NT2/D1 (cell line): ENCODE measurements at regions not wholly inside any gene's neighbourhood (a gene's known extent, or its start where the extent isn't known, plus 50 kb on each side); places are given as distances from the start of the nearest gene placed in this dataset.
"Not testable (repeated sequence)": the region's sequence is repeated elsewhere in the genome, so short reads cannot be mapped to it uniquely, and the experiment has no call there.

Experiments
- DNase-seq: peaks from one replicate; pipeline ENCODE4 v3.0.0-alpha.2; 2011; ENCODE audit warnings: low read depth, low spot score
- H3K27me3 ChIP-seq: 2 replicates; pipeline ENCODE4 v1.6.0; 2011; ENCODE audit warnings: mild to moderate bottlenecking; ENCODE audit not compliant: insufficient read length, insufficient read depth
- H3K36me3 ChIP-seq: 2 replicates; pipeline ENCODE4 v1.6.1; 2011; ENCODE audit warnings: mild to moderate bottlenecking, low read length, mixed read lengths; ENCODE audit not compliant: insufficient read depth, insufficient read length
- H3K4me1 ChIP-seq: 2 replicates; pipeline ENCODE4 v1.5.1; 2011; ENCODE audit not compliant: insufficient read depth, insufficient read length
- H3K4me3 ChIP-seq: 2 replicates; pipeline ENCODE4 v1.5.1; 2011; ENCODE audit warnings: low read depth; ENCODE audit not compliant: insufficient read length
- H3K9ac ChIP-seq: 2 replicates; pipeline ENCODE4 v1.6.0; 2011; ENCODE audit warnings: low read depth; ENCODE audit not compliant: insufficient read length
- H3K9me3 ChIP-seq: 2 replicates; pipeline ENCODE4 v1.5.1; 2011; ENCODE audit warnings: mild to moderate bottlenecking, low read length; ENCODE audit not compliant: insufficient read depth
- SUZ12 ChIP-seq: IDR thresholded peaks from 2 replicates; pipeline ENCODE4 v1.6.1; 2011; ENCODE audit not compliant: insufficient read length, insufficient read depth; ENCODE audit errors: extremely low read depth
- YY1 ChIP-seq: IDR thresholded peaks from 2 replicates; pipeline ENCODE4 v1.6.1; 2011; ENCODE audit not compliant: insufficient read length, insufficient read depth
- ZNF274 ChIP-seq: IDR thresholded peaks from 2 replicates; pipeline ENCODE4 v1.6.1; 2011; ENCODE audit warnings: mild to moderate bottlenecking, low read depth, low read length

DNA sequence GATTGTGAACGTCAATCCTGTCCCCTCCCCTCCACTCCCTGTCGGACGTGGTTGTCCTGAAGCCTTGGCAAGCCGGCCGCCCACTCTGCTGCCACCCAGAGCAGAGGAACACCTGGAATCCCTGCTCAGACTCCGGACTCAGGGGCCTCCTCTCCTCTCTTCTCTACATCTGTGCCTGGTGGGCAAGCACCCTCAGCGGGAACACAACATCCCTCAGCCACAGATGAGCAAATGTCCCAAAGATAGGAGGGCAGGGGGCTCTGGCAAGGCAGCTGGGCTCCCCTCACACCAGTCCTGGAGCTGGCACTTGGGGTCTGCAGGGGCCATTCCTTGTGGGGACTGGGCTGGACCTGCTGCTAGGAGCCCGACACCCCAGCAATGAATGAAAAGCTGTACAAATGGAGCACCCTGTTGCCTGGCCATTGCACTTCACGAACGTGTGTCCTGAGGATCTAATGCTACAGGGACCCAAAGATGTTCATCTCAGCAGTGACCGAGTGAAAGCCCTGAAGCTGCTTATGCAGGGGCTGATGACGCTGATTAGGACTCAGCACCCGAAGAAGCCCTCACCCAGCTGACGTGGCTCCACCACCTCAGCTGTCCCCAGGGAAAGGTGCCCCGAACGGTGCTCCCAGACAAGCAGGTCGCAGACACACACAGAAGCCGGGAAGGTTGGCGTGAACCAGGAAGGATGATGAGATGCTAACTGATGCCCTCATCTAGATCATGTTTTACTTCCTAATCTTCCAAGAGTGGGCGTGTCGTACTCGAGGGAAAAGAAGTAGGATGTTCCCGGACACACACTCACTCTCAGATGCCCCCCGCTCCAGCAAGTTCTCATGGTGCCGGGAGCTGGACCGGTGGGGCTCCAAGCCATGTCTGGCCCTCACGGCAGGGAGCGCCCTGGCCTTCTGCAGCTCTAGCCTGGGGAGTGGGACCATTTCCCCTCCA is 177.0 kb upstream of the PPP1R26 start:
- TF ChIP-seq ZNF274: no peak
- no peak for TF ChIP-seq YY1
- TF ChIP-seq SUZ12: no peak
- H3K27me3 ChIP-seq: peaks cover 4% of the 10 kb centered on the region

DNA sequence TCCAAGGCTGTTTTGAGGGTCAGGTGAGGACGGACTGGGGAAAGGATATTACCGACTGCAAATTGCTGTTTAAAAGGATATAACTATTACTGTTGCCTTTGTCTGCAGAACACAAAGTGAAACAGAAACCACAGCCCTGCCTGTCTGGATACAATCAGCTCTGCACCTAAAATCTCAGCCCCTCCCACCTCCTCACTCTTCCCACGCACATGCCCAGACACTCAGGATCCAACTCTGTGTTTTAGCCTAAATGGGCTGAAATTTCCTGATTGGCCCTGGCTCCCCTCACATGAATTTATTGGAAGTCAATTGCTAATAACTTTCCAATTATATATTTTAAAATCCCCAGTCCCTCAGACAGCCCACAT is 176.3 kb upstream of the PPP1R26 start:
- no peak overlapping the region for H3K4me3 ChIP-seq
- no peaks in the 10 kb centered on the region for H3K36me3 ChIP-seq
- H3K27me3 ChIP-seq: peaks cover 4% of the 10 kb centered on the region
- no peak overlapping the region for H3K9ac ChIP-seq
- TF ChIP-seq ZNF274 (no peak), YY1 (no peak), SUZ12 (no peak)
- no peaks in the 10 kb centered on the region for H3K9me3 ChIP-seq
- DNase-seq: no peak
- peaks cover 12% of the 10 kb centered on the region for H3K4me1 ChIP-seq

More for the DNA sequence above, 177.0 kb upstream of the PPP1R26 start:
- Histone ChIP-seq H3K9me3 (no peaks in the 10 kb centered on the region), H3K9ac (no peak overlapping the region), H3K36me3 (no peaks in the 10 kb centered on the region), H3K4me1 (peaks cover 14% of the 10 kb centered on the region), H3K4me3 (no peak overlapping the region)
- no peak for DNase-seq

DNA sequence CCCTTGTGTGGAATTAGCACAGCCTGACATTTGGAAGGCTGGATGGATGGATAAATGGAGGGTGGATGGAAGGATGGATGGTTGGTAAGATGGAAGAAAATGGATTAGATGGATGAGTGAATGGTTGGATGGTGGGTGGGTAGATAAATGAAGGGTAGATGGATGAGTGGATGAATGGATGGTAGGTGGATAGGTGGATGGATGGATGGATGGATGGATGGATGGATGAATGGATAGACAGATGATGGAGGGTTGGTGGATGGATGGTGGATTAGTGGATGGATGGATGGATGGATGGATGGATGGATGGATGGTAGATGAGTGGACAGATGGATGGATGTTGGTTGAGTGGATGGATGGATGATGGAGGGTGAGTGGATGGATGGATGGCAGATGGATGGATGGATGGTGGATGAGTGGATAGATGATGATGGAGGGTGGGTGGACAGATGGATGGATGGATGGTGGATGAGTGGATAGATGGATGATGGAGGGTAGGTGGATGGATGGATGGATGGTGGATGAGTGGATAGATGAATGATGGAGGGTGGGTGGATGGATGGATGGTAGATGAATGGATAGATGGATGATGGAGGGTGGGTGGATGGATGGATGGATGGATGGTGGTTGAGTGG is 175.6 kb upstream of the PPP1R26 start:
- H3K4me3 ChIP-seq: no peak overlapping the region
- TF ChIP-seq ZNF274: no peak
- TF ChIP-seq YY1: no peak
- no peak for TF ChIP-seq SUZ12
- DNase-seq: no peak
- peaks cover 10% of the 10 kb centered on the region for H3K4me1 ChIP-seq
- H3K9me3 ChIP-seq: no peaks in the 10 kb centered on the region
- no peak overlapping the region for H3K9ac ChIP-seq
- H3K27me3 ChIP-seq: peaks cover 5% of the 10 kb centered on the region
- no peaks in the 10 kb centered on the region for H3K36me3 ChIP-seq

DNA sequence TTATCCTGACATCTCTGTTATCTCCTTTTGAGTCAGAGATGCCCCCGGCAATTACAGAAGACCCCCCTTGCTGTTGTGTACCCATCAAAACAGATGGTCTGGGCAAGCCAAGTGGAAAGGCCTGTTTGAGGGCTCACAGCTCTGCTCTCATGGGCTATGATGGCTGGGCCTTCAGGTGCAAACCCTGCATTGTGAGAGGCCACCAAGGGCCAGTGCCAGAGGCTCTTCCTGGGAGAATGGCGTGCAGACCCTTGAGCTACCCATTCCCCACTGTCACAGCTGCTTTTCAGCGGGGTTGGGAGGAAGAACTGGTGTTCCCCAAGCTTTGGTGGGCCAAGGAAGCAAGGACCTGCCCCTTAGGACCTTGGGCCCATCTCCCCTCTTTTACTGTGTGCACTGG is 174.7 kb upstream of the PPP1R26 start:
- no peaks in the 10 kb centered on the region for H3K36me3 ChIP-seq
- peaks cover 10% of the 10 kb centered on the region for H3K4me1 ChIP-seq
- no peak for TF ChIP-seq SUZ12
- no peak for TF ChIP-seq ZNF274
- H3K9ac ChIP-seq: no peak overlapping the region
- DNase-seq: no peak
- H3K9me3 ChIP-seq: no peaks in the 10 kb centered on the region
- H3K4me3 ChIP-seq: no peak overlapping the region
- H3K27me3 ChIP-seq: peaks cover 6% of the 10 kb centered on the region

DNA sequence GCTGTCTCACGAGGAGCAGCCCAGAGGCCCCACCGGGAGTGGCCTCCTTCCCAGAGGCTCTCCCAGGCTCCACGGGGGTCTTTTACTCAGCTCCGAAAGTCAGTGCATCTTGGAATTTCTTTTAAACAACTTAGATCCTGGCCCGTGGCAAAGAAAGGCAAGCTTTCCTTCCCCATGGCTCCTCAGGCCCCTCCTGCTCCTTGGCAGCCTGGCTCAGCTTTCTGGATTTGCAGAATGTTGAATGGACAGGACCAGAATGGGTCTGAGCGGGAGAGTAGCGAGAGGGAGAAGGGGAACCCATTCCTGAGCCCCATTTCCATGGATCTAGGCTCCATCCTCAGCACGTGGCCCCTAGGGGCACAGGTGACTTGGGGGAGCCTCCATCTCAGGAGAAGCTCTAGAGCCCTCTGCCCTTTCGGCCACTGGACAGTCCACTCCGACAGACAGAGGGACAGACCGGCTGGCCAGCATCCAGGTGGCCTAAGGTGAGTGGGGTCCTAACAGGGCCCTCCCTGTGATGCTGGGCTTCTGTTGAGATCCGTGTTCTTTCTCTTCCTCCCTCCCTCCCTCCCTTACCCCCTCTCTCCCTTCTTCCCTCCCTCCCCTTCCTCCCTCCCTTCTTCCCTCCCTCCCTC is 173.9 kb upstream of the PPP1R26 start:
- Histone ChIP-seq H3K4me1 (peaks cover 4% of the 10 kb centered on the region), H3K9me3 (no peaks in the 10 kb centered on the region), H3K27me3 (peaks cover 6% of the 10 kb centered on the region)

DNA sequence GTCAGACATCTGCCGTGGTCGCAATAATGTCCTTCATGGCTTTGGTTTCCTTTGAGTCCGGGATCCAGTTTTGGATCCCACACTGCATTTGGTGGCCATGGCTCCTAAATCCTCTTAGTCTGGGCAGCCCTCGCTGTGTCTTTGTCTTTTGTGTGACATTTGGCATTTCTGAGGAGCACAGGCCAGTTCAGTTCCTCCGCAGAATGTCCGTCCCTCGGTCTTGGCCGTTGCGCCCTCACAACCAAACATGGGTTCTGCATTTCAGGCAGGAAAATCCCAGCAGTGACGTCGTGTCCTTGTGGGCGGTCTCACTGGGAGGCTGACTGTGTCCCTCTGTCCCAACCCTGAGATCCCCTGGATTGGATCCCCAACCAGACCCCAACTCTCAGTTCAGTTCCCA is 172.9 kb upstream of the PPP1R26 start:
- DNase-seq: no peak
- peaks cover 6% of the 10 kb centered on the region for H3K27me3 ChIP-seq

More for the DNA sequence above, 173.9 kb upstream of the PPP1R26 start:
- no peak overlapping the region for H3K9ac ChIP-seq
- H3K36me3 ChIP-seq: no peaks in the 10 kb centered on the region
- TF ChIP-seq SUZ12: no peak
- no peak for TF ChIP-seq YY1
- no peak for TF ChIP-seq ZNF274
- H3K4me3 ChIP-seq: no peak overlapping the region
- DNase-seq: no peak

DNA sequence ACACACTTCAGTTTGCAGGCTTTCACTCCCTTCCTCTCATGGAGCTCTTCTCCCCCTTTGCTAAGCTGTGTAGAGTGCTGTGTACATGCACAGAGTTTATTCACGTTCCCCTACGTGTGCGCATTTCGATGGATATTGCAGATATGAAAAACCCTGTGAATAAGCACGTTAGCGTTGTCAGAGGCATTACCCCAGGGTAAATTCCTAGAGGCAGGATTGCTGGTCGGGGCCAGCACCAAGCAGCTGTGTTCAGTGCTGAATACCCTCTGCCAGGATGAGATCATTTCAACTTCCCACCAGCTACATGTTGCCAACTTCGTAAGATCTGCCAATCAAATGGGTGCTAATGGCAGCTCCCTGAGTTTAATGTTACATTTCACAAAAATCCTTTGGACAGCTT is 172.3 kb upstream of the PPP1R26 start:
- DNase-seq: no peak
- H3K9ac ChIP-seq: no peak overlapping the region
- H3K4me1 ChIP-seq: peaks cover 4% of the 10 kb centered on the region
- no peaks in the 10 kb centered on the region for H3K36me3 ChIP-seq
- TF ChIP-seq YY1 (no peak), SUZ12 (no peak), ZNF274 (no peak)
- H3K27me3 ChIP-seq: peaks cover 5% of the 10 kb centered on the region
- H3K4me3 ChIP-seq: no peak overlapping the region
- H3K9me3 ChIP-seq: peaks cover 10% of the 10 kb centered on the region

More for the DNA sequence above, 172.9 kb upstream of the PPP1R26 start:
- H3K9me3 ChIP-seq: peaks cover 4% of the 10 kb centered on the region
- H3K4me1 ChIP-seq: peaks cover 4% of the 10 kb centered on the region
- H3K36me3 ChIP-seq: no peaks in the 10 kb centered on the region
- H3K9ac ChIP-seq: no peak overlapping the region
- no peak overlapping the region for H3K4me3 ChIP-seq
- no peak for TF ChIP-seq YY1
- no peak for TF ChIP-seq SUZ12
- TF ChIP-seq ZNF274: no peak

DNA sequence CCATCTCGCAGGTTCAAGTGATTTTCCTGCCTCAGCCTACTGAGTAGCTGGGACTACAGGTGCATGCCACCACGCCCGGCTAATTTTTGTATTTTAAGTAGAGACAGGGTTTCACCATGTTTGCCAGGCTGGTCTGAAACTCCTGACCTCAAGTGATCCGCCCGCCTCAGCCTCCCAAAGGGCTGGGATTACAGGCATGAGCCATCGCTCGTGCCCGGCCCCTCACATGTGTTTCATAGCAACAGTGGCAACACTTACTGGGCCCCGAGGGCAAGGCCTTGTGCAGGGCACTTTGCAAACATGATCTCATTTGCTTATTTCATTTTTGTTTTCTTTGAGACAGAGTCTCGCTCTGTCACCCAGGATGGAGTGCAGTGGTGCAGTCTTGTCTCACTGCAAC is 171.7 kb upstream of the PPP1R26 start:
- H3K4me1 ChIP-seq, H3K9ac ChIP-seq, DNase-seq, H3K27me3 ChIP-seq, H3K36me3 ChIP-seq, H3K4me3 ChIP-seq: not testable (repeated sequence)
- peaks cover 16% of the 10 kb centered on the region for H3K9me3 ChIP-seq
